ENCODE measurements at regions not wholly inside any gene's neighbourhood (a gene's known extent, or its start where the extent isn't known, plus 50 kb on each side); places are given as distances from the start of the nearest gene placed in this dataset.

DNA sequence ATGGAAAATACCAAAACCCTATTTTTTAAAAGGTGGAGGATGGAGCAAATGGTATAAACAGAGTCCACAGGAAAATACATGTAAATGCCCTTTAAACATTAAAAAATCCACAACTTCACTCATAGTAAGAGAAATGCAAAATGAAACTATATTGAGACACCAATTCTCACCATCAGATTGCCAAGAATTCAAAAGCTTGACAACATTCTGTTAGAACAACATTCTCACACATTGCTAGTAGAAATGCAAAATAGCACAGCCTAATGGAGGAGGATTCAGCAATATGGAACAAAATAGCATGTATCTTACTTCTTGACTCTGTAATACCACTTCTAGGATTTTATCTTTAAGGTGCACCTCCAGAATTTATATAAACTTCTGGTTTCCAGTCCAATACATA is 351.8 kb downstream of the NXPE2 start:
- DNase-seq (ENCODE audit: low read depth in 2 of 2) = no peak

DNA sequence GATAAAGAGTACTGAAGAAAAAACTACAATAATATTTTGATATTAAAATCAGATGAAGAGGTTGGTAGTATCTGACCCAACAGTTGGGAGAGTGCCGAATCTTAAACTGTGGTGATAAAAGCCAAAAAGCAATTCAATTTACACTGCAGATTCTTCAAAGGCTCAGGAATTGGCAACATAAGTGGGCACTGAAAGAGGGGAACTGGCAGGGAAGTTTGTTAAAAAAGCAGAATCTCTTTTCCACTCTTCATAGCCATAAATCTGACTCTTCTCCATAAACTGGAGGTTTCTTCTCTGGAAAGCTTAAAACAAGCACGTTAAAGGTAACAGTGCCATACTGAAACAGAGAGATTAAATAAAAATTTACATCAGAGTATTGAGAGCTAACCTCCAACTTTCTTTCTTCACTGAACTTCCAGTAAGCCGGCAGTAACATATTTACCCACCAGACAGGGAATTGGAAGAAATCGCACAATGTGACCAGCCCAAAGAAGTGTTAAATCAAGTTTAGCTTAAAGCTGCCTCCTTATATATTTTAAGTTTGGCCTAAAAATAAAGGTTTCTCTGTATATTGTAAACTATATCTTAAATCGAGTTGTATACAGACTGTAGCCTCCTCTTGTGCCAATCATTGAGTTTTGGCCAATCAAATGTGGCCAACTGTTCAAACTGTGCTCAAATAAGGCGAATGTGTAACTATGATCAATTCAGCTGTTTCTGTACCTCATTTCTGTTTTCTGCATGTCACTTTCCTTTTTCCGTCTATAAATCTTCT is 358.3 kb downstream of the NXPE2 start:
- no peak for DNase-seq (ENCODE audit: low read depth in 2 of 2)

DNA sequence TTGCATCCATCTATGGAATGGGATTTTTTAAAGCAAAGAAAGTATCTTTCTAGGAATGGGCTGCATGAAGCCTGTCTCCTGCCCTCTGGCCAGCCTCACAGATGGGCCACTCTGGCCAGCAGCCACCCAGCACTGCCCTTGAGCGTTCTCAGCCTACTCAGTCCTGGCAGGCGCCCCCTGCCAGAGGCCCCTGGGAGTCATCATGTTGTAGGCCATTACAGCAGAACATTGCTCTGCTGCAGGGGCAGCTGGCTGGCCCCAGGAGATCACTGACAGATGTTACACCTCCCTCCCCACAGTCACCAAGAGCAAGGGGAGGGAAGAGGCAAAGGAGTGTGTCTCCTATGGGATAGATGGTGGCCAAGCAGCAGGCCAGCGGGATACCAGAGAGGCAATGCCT is 363.7 kb downstream of the NXPE2 start:
- no peak for DNase-seq (ENCODE audit: low read depth in 2 of 2)

DNA sequence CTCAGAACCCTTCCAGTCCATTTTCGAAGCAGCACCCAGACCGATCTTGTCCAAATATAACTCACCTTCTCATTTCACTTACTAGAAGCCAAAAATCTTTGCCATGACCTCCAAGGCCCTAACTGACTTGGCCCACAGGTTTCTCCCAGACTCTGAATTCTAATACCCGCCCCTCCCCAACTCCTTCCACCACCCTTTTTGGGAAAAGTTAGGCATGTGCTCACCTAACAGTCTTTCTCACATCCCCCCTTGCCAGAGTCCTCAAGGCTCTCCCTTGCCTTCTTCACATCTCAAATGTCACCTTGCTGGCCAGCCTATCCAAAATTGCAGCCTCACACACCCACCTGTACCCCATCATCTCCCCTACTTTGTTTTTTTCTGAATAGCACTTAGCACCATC is 369.3 kb downstream of the NXPE2 start:
- DNase-seq (ENCODE audit: low read depth in 2 of 2) = no peak

DNA sequence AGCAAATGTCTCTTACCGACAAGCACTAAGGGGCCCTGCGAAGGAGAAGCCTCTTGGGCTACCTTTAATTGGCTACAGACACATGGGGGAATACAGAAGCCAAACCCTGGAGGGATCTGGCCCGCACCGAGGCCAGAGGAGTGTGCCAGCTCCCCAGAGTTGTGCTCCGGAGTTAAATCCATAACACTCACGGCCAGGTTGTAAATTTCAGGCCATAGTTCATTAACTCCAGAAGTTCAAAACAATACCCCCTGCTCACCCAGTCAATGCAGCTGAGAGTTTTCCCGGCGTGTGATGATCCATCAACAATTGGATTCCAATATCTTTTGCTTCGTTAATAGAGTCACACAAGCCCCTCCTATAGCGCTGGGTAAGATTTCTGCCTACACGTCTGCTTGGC is 371.5 kb downstream of the NXPE2 start:
- no peak for DNase-seq (ENCODE audit: low read depth in 2 of 2)

DNA sequence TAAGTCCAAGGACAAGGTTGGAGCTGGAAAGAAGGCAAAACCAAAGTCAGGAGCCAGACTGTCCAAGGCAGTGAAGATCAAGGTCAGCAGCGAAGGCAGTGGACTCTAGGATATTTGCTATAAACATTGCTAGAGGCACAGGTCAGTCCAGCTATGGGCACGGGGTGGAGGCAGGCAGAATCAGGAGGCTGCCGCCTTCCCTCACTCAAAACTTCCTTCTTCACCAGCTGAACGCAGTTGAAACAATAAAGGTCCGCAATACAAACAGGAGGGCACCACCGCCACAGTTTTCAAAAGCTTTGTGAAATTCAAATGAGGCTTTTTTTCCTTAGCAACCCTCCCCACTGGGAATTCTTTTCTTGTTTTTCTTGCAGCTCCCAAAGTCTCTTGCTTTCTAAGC is 372.4 kb downstream of the NXPE2 start:
- no peak for DNase-seq (ENCODE audit: low read depth in 2 of 2)

DNA sequence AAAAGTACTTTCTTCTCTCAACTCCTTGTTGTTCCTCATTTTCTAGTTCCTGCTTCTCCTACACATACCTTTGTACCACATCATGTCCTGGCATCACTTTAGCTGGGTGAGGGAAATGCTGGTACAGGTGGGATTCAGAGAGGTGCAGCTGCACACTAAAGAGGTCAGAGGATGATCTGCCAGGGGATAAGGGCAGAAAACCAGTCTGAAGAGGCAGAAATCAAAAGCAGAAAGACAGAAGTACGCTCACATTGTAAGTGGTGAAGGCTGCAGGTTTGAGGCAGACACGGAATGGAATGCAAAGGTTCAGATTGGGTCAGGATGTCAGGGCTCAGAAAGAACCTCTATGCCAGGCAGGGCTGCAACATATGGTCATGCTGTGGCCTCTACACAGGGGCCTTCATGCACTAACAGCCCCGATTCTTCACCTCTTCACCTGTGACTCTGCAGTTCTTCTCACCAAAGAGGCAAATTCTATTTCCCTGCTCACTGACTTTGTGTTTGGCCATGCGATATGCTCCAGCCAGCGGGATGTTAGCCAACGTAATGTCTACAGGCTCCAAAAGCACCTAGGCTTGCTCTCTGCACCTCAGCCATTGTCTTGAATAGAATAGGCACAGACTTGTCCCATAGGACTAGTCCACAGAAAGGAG is 373.7 kb downstream of the NXPE2 start:
- no peak for DNase-seq (ENCODE audit: low read depth in 2 of 2)

DNA sequence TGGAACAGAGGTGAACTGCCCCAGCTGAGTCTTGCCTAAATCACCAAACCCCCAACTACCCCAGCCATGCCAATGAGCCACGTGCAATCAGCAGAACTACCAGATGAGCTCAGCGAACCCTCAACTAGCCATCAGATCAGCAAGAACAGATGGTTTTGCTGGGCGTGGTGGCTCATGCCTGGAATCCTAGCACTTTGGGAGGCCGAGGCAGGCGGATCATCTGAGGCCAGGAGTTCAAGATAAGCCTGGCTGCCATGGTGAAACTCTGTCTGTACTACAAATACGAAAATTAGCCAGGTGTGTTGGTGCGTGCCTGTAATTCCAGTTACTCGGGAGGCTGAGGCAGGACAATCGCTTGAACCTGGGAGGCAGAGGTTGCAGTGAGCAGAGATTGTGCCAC is 374.3 kb downstream of the NXPE2 start:
- DNase-seq (ENCODE audit: low read depth in 2 of 2) = no peak

DNA sequence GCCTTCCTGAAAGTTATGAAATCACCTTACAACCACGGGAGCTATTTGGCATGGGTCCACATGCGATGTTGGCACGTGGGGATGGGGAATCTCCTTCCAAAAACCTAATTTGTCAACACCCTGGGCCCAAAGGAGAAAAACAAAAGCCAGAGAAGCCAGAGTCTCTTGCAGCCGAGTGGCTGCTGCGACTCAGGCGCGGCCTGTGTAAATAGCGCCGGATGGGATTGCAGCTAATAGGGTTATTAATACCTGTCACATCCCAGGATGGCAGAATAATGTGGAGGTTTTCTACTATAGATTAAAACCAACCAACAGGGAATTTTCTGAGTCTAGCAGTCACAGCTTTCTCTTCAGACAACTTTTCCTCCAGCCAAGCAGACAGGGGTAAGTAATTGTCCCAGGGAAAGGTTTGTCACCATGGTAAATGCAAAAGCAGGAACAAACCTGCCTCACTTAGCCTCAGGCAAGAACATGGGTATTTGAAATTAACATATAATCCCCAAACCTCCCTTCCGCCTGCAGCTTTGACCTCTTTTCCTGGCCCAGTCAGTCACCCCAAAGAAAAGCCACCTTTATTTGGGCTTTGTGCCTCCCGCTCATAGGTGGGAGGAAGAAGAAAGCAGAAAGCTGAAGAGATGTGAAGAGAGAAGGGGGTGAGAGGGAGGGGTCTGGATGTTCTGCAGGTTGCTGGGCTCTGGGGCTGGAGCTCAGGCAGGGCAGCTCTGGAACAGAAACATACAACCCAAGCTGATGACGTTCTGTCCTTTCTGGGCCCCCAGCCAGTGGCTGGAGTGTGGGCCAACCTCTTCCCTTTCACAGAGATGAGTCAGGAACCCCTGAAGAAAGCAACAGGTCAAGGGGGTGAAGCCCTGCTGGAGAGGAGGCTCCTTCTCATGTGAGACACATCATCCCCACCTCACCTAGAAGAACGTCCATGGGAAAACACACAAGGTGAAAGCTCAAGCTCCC is 376.5 kb downstream of the NXPE2 start:
- no peak for DNase-seq (ENCODE audit: low read depth in 2 of 2)

DNA sequence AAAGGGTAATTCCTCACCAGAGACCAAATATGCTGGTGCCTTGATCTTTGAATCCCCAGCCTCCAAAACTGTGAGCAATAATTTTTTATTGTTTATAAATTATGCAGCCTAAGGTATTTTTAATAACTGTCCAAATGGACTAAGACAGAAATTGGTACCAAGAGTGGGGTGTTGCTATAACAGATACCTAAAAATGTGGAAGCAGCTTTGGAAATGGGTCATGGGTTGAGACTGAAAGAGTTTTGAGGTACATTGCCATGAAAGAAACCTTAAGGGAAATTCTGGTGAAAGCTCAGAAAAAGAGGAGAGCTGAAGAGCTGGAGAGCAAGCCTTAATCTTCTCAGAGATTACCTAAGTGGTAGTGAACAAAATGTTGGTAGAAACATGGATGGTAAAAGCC is 378.2 kb downstream of the NXPE2 start:
- DNase-seq (ENCODE audit: low read depth in 2 of 2) = no peak

DNA sequence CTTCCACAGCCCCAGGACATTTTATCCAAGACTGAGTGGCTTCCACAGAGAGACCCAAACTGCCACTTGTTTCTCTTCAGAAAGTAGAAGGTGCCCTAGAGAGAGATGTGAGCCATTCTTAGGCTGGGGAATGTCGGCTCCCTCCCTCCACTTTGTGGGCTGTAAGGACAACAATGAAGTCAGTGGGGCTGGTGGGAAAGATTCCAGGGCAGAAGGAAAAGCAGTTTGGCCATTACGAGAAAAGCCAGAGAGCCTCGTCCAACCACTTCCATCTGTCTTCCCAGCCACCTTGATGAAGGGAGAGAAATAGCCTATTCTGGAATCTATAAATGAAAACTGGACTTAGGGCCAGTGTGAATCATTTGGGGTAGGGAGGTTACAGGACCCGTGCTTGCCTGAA is 382.5 kb downstream of the NXPE2 start:
- no peak for DNase-seq (ENCODE audit: low read depth in 2 of 2)

DNA sequence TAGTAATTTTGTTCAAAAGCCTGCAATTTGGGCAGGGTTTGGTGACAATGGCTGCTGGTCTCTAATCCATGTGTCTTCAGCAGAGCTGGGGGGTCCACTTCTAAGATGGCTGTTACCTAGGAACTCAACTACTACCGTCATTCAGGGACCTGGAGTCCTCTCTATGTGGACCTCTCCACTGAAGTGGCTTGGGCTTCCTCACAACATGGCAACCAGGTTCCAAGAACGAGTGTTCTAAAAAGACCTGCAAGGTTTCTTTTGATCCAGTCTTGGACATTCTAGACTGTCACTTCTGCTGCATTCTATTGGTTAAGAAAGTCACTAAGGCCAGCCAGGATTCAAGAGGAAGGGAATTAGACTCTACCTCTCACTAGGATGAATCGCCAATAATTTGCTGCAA is 387.0 kb downstream of the NXPE2 start:
- no peak for DNase-seq (ENCODE audit: low read depth in 2 of 2)

DNA sequence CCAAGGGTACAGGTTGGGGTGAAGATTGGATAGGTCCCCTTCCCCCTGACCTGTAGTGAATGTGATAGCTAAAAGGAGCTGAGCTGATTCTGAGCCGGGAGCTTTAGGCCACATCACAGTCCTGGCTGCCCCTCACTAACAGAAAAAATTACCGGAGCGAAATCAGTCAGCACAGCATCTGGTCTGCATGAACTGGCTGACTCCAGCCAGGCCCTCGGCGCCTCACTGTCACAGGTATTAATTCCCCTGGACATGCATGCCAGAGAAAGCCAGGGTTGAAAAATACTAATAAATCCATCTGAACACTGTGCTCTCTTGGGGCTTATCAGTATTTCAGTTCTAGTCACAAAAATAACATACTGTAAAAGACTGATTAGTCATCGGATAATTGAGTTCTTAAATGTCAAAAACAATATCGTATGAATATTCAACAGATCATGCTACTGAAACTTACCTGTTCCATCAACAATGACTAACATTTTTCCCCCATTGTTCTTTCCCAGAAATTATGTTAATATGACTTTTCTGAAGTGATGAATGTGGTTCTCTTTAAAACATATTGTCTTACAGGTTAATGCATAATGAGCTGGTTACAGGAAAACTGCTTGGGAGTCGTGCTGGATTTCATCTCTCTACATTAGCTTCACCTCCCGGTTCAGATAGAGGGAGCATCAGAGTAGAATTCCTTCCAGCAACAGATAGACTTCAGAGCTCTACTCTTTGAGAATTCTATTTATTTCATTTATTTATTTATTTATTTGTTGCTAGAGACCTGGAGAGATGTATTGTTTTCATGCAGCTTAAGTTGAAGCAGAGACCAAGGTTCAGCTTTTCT is 387.7 kb downstream of the NXPE2 start:
- no peak for DNase-seq (ENCODE audit: low read depth in 2 of 2)

DNA sequence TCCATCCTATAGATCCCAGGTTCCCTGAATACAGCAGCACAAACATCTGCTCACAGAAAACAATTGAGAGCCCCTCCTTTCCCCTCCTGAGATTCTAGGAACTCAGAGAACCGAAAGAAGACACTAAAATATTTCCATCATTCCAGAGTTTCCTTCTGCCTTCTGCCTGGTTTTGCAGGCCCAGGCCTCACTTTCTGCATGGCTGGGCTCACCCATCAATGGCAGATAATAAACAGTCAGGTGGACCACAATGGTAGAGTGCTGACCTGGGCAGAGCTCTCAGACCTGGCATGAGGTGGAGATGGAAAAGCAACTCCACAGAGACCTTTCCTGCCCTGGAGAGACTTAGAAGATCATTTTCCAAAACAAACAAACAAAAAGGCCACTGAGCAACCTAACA is 389.1 kb downstream of the NXPE2 start:
- no peak for DNase-seq (ENCODE audit: low read depth in 2 of 2)

DNA sequence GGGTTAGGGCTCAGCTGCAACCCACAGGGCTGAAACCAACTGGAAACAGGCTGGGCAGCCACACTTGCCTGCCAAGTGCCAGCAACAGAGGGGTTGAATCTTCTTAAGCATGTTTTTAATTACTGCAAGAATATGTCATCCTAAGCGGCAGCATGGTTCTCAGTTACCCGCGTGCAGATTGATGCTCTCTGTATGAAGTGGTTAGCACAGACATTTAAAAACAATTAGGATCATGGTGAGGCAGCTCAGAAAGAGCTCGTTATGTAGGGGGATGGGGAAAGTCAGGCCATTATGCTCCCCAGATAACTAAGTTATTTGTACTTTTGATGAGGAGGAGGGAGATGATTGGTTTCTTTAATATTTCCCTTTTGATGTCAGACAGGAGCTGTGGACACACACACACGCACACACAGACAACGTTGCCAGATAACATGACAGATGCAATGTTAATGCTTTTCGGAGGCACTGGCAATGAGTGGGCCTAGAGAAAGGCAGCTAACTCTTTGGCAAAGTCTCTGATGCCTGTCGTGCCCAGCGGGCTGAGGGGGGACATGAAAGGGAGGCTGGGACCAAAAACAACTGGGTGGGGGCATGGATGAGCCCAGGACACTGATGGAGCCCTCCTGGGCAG is 389.7 kb downstream of the NXPE2 start:
- DNase-seq (ENCODE audit: low read depth in 2 of 2) = no peak

DNA sequence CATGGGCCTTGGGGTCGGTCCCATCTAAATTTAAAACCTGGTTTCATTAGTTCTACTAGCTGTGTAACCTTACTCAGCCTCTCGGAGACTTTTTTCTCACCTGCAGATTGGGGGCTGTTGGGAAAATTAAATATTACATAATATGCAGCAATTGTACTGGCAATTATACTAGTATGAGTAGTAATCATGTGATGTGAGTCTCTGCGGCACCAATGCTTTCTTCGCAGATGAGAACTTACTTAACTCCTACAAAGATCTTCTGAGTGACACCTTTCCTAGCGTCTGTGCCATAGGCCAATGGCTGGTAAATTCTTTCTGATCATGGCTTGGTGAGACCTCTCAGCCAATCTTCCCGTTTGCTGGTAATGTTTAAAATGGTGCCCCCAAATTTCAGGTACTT is 391.3 kb downstream of the NXPE2 start:
- no peak for DNase-seq (ENCODE audit: low read depth in 2 of 2)

DNA sequence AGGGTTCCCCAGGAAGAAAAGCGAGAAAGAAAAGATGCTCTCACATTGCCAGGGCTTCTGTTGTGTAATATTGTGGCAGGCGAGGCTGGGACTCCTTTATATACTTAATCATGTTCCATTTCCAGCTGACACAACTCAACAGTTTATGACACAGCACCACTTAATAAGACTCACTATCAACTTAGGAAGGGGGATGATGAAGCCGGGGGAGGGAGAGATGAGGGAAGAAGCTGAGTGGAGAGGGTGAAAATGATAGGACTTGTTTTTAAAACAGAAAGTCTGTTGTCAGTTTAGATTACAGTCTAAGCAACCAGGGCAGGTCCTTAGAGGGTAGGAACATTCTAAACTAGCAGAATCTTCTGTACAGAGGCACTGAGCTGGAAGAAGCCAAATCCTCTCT is 397.0 kb downstream of the NXPE2 start:
- no peak for DNase-seq (ENCODE audit: low read depth in 2 of 2)

DNA sequence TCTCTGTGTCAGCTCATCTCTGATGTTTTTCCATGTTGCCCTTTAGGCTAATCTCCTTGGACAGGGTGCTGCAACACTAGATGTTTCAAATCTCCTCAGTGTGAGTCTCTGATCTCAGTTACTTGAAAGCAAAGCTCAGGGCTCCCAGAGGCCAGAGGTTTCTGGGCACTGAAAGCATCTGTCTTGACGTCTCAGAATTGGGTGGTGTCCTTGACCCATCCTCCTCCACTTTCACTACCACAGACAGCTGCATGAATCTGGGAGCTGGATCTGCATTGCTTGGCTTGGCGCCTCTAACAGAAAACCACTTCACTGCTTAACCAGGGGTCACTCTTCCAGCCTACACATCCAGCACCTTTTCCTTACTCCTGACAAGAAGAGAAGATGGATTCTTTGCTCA is 399.4 kb downstream of the NXPE2 start:
- no peak for DNase-seq (ENCODE audit: low read depth in 2 of 2)

DNA sequence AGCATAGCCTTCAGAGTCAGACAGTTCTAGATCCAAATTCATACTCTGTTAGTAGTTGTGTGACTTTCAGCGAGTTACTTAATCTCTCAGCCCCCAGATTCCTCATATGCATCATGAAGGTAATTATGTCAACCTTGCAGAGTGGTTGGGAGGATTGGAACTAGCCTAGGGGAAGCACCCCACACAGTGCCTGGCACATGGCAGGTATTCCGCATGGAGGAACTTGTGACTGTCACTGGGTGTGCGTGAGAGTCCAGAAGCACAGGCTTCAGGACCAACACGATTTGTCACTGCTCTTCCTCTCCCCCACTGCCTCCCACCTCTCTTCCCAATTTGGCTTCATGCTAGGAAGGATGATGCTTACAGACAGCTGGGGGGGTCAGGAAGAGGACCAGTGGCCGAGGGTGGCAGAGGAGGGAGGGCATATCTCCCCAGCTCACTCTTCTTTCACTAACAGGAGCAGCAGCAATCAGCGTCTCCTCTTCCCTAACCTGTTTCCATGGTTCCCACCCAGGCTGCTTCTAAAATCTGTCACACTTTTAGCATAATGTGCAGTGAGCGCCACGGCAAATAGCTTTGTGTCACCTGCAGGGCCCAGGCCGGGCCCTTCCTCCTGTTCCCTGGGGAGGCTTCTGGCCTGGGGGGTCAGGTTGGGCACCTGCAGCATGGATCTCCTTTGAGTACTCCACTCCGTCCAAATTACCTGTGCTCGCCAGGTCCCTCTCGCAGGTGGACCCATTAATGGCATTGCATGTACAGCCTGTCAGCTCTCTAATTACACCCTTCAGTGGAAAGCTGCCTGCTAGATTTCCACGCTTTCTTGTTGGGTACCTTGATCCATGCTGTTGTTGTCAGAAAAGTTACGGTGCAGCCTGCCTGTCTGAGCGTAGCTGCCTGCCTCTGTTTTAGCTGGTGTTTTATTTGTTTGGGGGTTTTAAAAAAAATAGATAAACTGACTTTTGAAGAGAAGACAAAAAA is 400.4 kb downstream of the NXPE2 start:
- DNase-seq (ENCODE audit: low read depth in 2 of 2) = no peak
